ENCODE measurements at regions not wholly inside any gene's neighbourhood (a gene's known extent, or its start where the extent isn't known, plus 50 kb on each side); places are given as distances from the start of the nearest gene placed in this dataset.
"Not testable (repeated sequence)": the region's sequence is repeated elsewhere in the genome, so short reads cannot be mapped to it uniquely, and the experiment has no call there.

DNA sequence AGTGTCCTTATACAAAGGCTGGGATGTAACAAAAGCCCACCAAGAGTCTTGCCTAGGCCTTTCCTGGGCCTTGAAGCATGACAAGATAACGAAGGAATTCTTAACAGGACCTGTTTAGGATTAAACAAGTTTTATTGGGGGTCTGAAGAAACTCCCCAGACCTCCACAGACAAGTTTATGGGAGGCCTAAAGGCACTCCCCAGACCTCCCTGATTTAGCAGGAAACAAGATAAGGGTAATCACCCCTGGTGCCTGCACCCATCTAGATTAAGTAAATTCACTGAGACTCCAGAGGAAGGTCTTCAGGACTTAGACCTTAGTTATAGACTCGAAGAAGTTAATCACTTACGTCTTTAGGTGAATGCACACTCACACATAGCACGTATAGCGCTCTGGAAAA, 208.4 kb upstream of the SMLR1 start:
- TF ChIP-seq POLR2A (IDR thresholded peaks at IDR 0.05): not testable (repeated sequence)
- TF ChIP-seq, protein P1, sequence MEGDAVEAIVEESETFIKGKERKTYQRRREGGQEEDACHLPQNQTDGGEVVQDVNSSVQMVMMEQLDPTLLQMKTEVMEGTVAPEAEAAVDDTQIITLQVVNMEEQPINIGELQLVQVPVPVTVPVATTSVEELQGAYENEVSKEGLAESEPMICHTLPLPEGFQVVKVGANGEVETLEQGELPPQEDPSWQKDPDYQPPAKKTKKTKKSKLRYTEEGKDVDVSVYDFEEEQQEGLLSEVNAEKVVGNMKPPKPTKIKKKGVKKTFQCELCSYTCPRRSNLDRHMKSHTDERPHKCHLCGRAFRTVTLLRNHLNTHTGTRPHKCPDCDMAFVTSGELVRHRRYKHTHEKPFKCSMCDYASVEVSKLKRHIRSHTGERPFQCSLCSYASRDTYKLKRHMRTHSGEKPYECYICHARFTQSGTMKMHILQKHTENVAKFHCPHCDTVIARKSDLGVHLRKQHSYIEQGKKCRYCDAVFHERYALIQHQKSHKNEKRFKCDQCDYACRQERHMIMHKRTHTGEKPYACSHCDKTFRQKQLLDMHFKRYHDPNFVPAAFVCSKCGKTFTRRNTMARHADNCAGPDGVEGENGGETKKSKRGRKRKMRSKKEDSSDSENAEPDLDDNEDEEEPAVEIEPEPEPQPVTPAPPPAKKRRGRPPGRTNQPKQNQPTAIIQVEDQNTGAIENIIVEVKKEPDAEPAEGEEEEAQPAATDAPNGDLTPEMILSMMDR (IDR thresholded peaks at IDR 0.05): not testable (repeated sequence)
